ENCODE measurements at regions not wholly inside any gene's neighbourhood (a gene's known extent, or its start where the extent isn't known, plus 50 kb on each side); places are given as distances from the start of the nearest gene placed in this dataset.
"Not testable (repeated sequence)": the region's sequence is repeated elsewhere in the genome, so short reads cannot be mapped to it uniquely, and the experiment has no call there.

GRCh38 chr5:101040002-101040401, 136.9 kb upstream of the ST8SIA4 start:
- DNase-seq (ENCODE audit: low spot score): not testable (repeated sequence)

GRCh38 chr5:101036778-101037177, 133.7 kb upstream of the ST8SIA4 start:
- no peak for DNase-seq (ENCODE audit: low spot score)

- no peak for DNase-seq (ENCODE audit: low spot score)
These were observed 132.3 kb upstream of the ST8SIA4 start for GRCh38 chr5:101035425-101035824.

- DNase-seq (ENCODE audit: low spot score): peak; percentile 17
These were observed 121.2 kb upstream of the ST8SIA4 start for GRCh38 chr5:101024299-101024698.

GRCh38 chr5:101018299-101018698, 115.2 kb upstream of the ST8SIA4 start:
- DNase-seq (ENCODE audit: low spot score): no peak

- no peak for DNase-seq (ENCODE audit: low spot score)
These were observed 109.8 kb upstream of the ST8SIA4 start for GRCh38 chr5:101012880-101013279.

GRCh38 chr5:101009758-101010519, 106.9 kb upstream of the ST8SIA4 start:
- DNase-seq (ENCODE audit: low spot score): peak; percentile 59

GRCh38 chr5:100992354-100992753, 89.3 kb upstream of the ST8SIA4 start:
- DNase-seq (ENCODE audit: low spot score): no peak

- DNase-seq (ENCODE audit: low spot score): not testable (repeated sequence)
These were observed 80.5 kb upstream of the ST8SIA4 start for GRCh38 chr5:100983601-100984000.

GRCh38 chr5:100974082-100974481, 71.0 kb upstream of the ST8SIA4 start:
- DNase-seq (ENCODE audit: low spot score): no peak

GRCh38 chr5:100970646-100971255, 67.7 kb upstream of the ST8SIA4 start:
- DNase-seq (ENCODE audit: low spot score): no peak

- DNase-seq (ENCODE audit: low spot score): no peak
These were observed 62.2 kb upstream of the ST8SIA4 start for GRCh38 chr5:100965291-100965690.
